Bronchial epithelial cell (primary cell): ENCODE measurements at regions not wholly inside any gene's neighbourhood (a gene's known extent, or its start where the extent isn't known, plus 50 kb on each side); places are given as distances from the start of the nearest gene placed in this dataset.

Source experiments
- DNase-seq: peaks from one replicate; pipeline ENCODE4 v3.0.0-alpha.2; 2010; ENCODE audit warnings: low read depth
- FAIRE-seq: peaks from 2 replicates; lab custom pipeline; 2011; peaks lifted over from hg19 to GRCh38; lab: Jason Lieb, UNC
- H3K27me3 ChIP-seq: 2 replicates; pipeline ENCODE4 v1.5.1; 2011; ENCODE audit warnings: low read length; ENCODE audit not compliant: control insufficient read depth, insufficient read depth
- H3K36me3 ChIP-seq: 2 replicates; pipeline ENCODE4 v1.5.1; 2011; ENCODE audit warnings: low read length; ENCODE audit not compliant: control insufficient read depth, insufficient read depth
- H3K4me3 ChIP-seq: 2 replicates; pipeline ENCODE4 v1.5.1; 2011; ENCODE audit warnings: mild to moderate bottlenecking, low read depth, low read length, control low read depth
- CTCF ChIP-seq: IDR thresholded peaks from 2 replicates; pipeline ENCODE4 v1.5.1; 2011; ENCODE audit warnings: mild to moderate bottlenecking, moderate library complexity, low read length, control low read depth, inconsistent platforms; ENCODE audit not compliant: insufficient read depth, severe bottlenecking

- FAIRE-seq (no peak), DNase-seq (no peak)
- Histone ChIP-seq H3K4me3 (no peak overlapping the region), H3K27me3 (no peaks in the 10 kb centered on the region), H3K36me3 (no peaks in the 10 kb centered on the region)
- TF ChIP-seq CTCF: no peak
Measured at GRCh38 chr2:226256709-226257376, 542.8 kb downstream of the IRS1 start.

- TF ChIP-seq CTCF: no peak
- FAIRE-seq: no peak
- Histone ChIP-seq H3K4me3 (no peak overlapping the region), H3K27me3 (no peaks in the 10 kb centered on the region), H3K36me3 (no peaks in the 10 kb centered on the region)
- DNase-seq: peak; percentile 90
Measured at GRCh38 chr2:226256237-226256636, 543.4 kb downstream of the IRS1 start.

GRCh38 chr2:226251661-226252060 lies 548.0 kb downstream of the IRS1 start:
- Histone ChIP-seq H3K4me3 (no peak overlapping the region), H3K27me3 (no peaks in the 10 kb centered on the region), H3K36me3 (no peaks in the 10 kb centered on the region)
- TF ChIP-seq CTCF: no peak
- FAIRE-seq (no peak), DNase-seq (no peak)

- no peak overlapping the region for H3K4me3 ChIP-seq
- DNase-seq: peak; percentile 84
- FAIRE-seq: no peak
- no peaks in the 10 kb centered on the region for H3K36me3 ChIP-seq
- TF ChIP-seq CTCF: no peak
- H3K27me3 ChIP-seq: no peaks in the 10 kb centered on the region
Measured at GRCh38 chr2:226247289-226248275, 552.0 kb downstream of the IRS1 start.

GRCh38 chr2:226234187-226234586 lies 565.4 kb downstream of the IRS1 start:
- FAIRE-seq (no peak), DNase-seq (no peak)
- H3K27me3 ChIP-seq: no peaks in the 10 kb centered on the region
- H3K4me3 ChIP-seq: no peak overlapping the region
- TF ChIP-seq CTCF: no peak
- H3K36me3 ChIP-seq: no peaks in the 10 kb centered on the region
